Naive thymus-derived CD4-positive, alpha-beta T cell (primary cell): ENCODE measurements at regions not wholly inside any gene's neighbourhood (a gene's known extent, or its start where the extent isn't known, plus 50 kb on each side); places are given as distances from the start of the nearest gene placed in this dataset.

Experiments
- ATAC-seq: fragments of 150-1000 bp; cut with Tn5 transposase; 2 replicates; pipeline ENCODE4 v1.10.0; 2021; ENCODE audit warnings: mild to moderate bottlenecking, moderate library complexity
- CTCF ChIA-PET: fragments of 350-600 bp; sonication (Branson Sonifier 250); formaldehyde crosslinking; loops from one replicate; lab custom pipeline; 2021; ENCODE audit warnings: antibody characterized with exemption; lab: Charles Lee
- POLR2A ChIA-PET: fragments of 350-600 bp; sonication (Branson Sonifier 250); formaldehyde crosslinking; loops from one replicate; lab custom pipeline; 2021; ENCODE audit warnings: antibody characterized with exemption, inconsistent platforms; lab: Charles Lee
- DNase-seq, 9 donors: peaks; one replicate each; pipeline versions ENCODE4 v3.0.0 to v3.0.0-alpha.2; 2020 to 2022; ENCODE audit warnings: mixed read lengths in 1 of 9
- H3K27ac ChIP-seq: one replicate; pipeline ENCODE4 v1.7.0; 2013; ENCODE audit warnings: mild to moderate bottlenecking, low read depth, low read length, moderate library complexity
- H3K27me3 ChIP-seq, 2 donors: one replicate each; pipeline ENCODE4 v1.7.0; 2013; ENCODE audit warnings: low read length in 2 of 2, mild to moderate bottlenecking in 2 of 2, moderate library complexity in 2 of 2; ENCODE audit not compliant: control insufficient read depth in 2 of 2, insufficient read depth in 2 of 2
- H3K36me3 ChIP-seq, 3 experiments: 1 replicate in 2 of 3; 2 replicates in 1 of 3; pipeline ENCODE4 v1.7.0; 2013; ENCODE audit warnings: low read length in 3 of 3, mild to moderate bottlenecking in 3 of 3, moderate library complexity in 1 of 3; ENCODE audit not compliant: insufficient read depth in 3 of 3, control insufficient read depth in 2 of 3
- H3K4me1 ChIP-seq, 2 donors: one replicate each; pipeline ENCODE4 v1.7.0; 2013; ENCODE audit warnings: low read length in 2 of 2, mild to moderate bottlenecking in 2 of 2, moderate library complexity in 1 of 2; ENCODE audit not compliant: control insufficient read depth in 2 of 2, insufficient read depth in 2 of 2
- H3K4me3 ChIP-seq: 2 replicates; pipeline ENCODE4 v1.7.0; 2013; ENCODE audit warnings: mild to moderate bottlenecking, low read length
- H3K9me3 ChIP-seq, 3 experiments: 1 replicate in 2 of 3; 2 replicates in 1 of 3; pipeline ENCODE4 v1.7.0; 2013; ENCODE audit warnings: low read length in 3 of 3; ENCODE audit not compliant: control insufficient read depth in 2 of 3
- H3K27ac Mint-ChIP-seq, 9 donors: one replicate each; pipeline ENCODE4 v1.8.0; 2020 to 2022; ENCODE audit warnings: mixed read lengths in 9 of 9, mild to moderate bottlenecking in 8 of 9, moderate library complexity in 5 of 9, inconsistent platforms in 2 of 9
- H3K27me3 Mint-ChIP-seq, 5 donors: one replicate each; pipeline ENCODE4 v1.8.0; 2021 to 2022; ENCODE audit warnings: mixed read lengths in 5 of 5, mild to moderate bottlenecking in 1 of 5
- H3K36me3 Mint-ChIP-seq, 5 donors: one replicate each; pipeline ENCODE4 v1.8.0; 2020 to 2022; ENCODE audit warnings: mixed read lengths in 5 of 5, mild to moderate bottlenecking in 3 of 5, inconsistent platforms in 1 of 5
- H3K4me1 Mint-ChIP-seq, 7 donors: one replicate each; pipeline ENCODE4 v1.8.0; 2020 to 2022; ENCODE audit warnings: mixed read lengths in 7 of 7, mild to moderate bottlenecking in 3 of 7, inconsistent platforms in 1 of 7
- H3K4me3 Mint-ChIP-seq, 10 donors: one replicate each; pipeline ENCODE4 v1.8.0; 2020 to 2022; ENCODE audit warnings: mild to moderate bottlenecking in 10 of 10, mixed read lengths in 10 of 10, moderate library complexity in 6 of 10, inconsistent platforms in 2 of 10
- H3K9me3 Mint-ChIP-seq, 11 donors: one replicate each; pipeline ENCODE4 v1.8.0; 2020 to 2022; ENCODE audit warnings: mixed read lengths in 11 of 11, mild to moderate bottlenecking in 4 of 11, inconsistent platforms in 1 of 11, moderate library complexity in 1 of 11
- intact Hi-C, 2 donors: fragments of 100-400 bp; cut with micrococcal nuclease; formaldehyde crosslinking; loops; one replicate each; pipeline ENCODE4 v1.15.1; 2023

DNA sequence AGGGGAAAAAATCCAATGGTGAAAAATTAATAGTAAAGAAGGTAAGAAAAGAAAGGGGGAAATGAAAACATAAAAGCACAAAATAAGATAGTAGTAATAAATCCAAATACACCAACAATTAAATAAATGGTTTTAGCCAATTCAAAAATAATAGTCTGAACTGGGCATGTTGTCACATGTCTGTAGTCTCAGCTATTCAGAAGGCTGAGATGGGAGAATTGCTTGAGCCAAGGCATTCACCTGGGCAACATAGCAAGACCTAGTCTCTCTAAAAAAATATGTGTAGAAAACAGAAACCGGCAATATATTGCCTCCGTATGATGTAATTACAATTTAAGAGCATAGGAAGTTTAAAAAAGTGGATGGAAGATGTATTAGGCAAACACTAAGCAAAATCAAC, 311.3 kb upstream of the FERMT1 start:
- peaks cover 0 to 7% (median 0%) of the 10 kb centered on the region in 5 donors for H3K27me3 Mint-ChIP-seq
- DNase-seq (no peak), ATAC-seq (no peak)
- no peaks in the 10 kb centered on the region for H3K4me1 Mint-ChIP-seq
- Histone ChIP-seq H3K4me3 (no peak overlapping the region), H3K36me3 (no peaks in the 10 kb centered on the region), H3K9me3 (no peaks in the 10 kb centered on the region), H3K27ac (no peak overlapping the region), H3K4me1 (no peaks in the 10 kb centered on the region), H3K27me3 (no peaks in the 10 kb centered on the region)
- intact Hi-C loops: no loop called here
- no peaks in the 10 kb centered on the region for H3K36me3 Mint-ChIP-seq
- no peak overlapping the region for H3K4me3 Mint-ChIP-seq
- peaks cover 0 to 6% (median 2%) of the 10 kb centered on the region in 11 donors for H3K9me3 Mint-ChIP-seq
- no peak overlapping the region for H3K27ac Mint-ChIP-seq
- CTCF ChIA-PET: no interaction called here
- POLR2A ChIA-PET: no interaction called here

DNA sequence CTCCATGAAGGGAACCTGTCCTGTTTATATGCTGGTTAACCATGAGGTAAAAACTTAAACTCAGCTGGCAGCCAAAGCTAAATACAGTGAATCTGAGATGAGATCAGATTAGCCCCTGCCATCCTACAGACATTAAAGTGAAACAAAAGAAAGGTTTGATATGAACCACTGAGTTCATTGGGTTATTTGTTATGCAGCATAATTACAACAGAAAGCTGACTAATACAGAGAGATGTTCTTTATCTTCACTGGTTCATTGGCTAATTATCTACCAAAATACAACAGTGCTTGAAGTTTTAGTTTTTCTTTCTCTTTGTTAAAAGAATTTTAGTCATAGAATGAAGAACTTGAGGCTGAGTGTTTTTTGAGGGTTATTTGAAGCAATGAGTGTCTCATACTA, 307.6 kb upstream of the FERMT1 start:
- CTCF ChIA-PET: no interaction called here
- Mint-ChIP-seq H3K4me1 (no peaks in the 10 kb centered on the region), H3K27ac (no peak overlapping the region)

DNA sequence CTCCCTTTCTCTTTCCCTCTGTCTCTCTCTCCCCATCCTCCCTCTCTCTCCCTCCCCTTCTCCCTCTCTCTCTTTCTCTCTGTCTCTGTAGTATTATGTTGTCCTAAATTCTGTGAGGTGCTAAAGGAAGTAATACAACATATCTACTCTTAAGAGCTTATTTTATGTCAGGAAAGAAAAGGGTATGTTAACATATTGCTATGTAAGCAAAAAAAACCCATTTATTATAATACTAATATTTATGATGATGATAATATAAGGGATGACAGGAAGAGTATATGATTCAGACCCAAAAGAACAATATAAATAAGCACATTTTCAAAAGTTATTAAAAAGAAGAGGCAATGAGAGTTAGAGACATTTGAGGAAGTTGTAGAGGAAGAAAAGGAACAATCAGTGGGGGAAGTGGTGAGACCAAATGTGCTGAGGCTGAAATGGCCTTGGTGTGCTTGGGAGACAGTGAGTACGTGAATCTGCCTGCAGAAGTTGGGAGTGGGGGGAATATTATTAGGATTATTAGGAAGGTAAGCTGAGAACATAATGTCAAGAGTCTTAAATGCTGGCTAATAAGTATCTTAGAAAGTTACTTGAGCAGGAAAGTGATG, 303.6 kb upstream of the FERMT1 start:
- peaks cover 0 to 5% (median 0%) of the 10 kb centered on the region in 5 donors for H3K27me3 Mint-ChIP-seq
- H3K4me1 Mint-ChIP-seq: no peaks in the 10 kb centered on the region
- ATAC-seq (no peak), DNase-seq (no peak)
- Histone ChIP-seq H3K4me3 (no peak overlapping the region), H3K27ac (no peak overlapping the region), H3K27me3 (no peaks in the 10 kb centered on the region), H3K9me3 (no peaks in the 10 kb centered on the region), H3K4me1 (no peaks in the 10 kb centered on the region), H3K36me3 (no peaks in the 10 kb centered on the region)
- H3K4me3 Mint-ChIP-seq: no peak overlapping the region
- POLR2A ChIA-PET: no interaction called here
- H3K27ac Mint-ChIP-seq: no peak overlapping the region
- peaks cover 0 to 7% (median 3%) of the 10 kb centered on the region in 11 donors for H3K9me3 Mint-ChIP-seq
- H3K36me3 Mint-ChIP-seq: no peaks in the 10 kb centered on the region
- CTCF ChIA-PET: no interaction called here
- intact Hi-C loops: no loop called here

More for the DNA sequence above, 307.6 kb upstream of the FERMT1 start:
- intact Hi-C loops: no loop called here
- Histone ChIP-seq H3K27me3 (no peaks in the 10 kb centered on the region), H3K4me3 (no peak overlapping the region), H3K27ac (no peak overlapping the region), H3K36me3 (no peaks in the 10 kb centered on the region), H3K9me3 (no peaks in the 10 kb centered on the region), H3K4me1 (no peaks in the 10 kb centered on the region)
- POLR2A ChIA-PET: no interaction called here
- no peak for ATAC-seq
- no peaks in the 10 kb centered on the region for H3K36me3 Mint-ChIP-seq
- H3K4me3 Mint-ChIP-seq: no peak overlapping the region
- DNase-seq: no peak
- peaks cover 0 to 7% (median 0%) of the 10 kb centered on the region in 5 donors for H3K27me3 Mint-ChIP-seq
- peaks cover 0 to 7% (median 3%) of the 10 kb centered on the region in 11 donors for H3K9me3 Mint-ChIP-seq

DNA sequence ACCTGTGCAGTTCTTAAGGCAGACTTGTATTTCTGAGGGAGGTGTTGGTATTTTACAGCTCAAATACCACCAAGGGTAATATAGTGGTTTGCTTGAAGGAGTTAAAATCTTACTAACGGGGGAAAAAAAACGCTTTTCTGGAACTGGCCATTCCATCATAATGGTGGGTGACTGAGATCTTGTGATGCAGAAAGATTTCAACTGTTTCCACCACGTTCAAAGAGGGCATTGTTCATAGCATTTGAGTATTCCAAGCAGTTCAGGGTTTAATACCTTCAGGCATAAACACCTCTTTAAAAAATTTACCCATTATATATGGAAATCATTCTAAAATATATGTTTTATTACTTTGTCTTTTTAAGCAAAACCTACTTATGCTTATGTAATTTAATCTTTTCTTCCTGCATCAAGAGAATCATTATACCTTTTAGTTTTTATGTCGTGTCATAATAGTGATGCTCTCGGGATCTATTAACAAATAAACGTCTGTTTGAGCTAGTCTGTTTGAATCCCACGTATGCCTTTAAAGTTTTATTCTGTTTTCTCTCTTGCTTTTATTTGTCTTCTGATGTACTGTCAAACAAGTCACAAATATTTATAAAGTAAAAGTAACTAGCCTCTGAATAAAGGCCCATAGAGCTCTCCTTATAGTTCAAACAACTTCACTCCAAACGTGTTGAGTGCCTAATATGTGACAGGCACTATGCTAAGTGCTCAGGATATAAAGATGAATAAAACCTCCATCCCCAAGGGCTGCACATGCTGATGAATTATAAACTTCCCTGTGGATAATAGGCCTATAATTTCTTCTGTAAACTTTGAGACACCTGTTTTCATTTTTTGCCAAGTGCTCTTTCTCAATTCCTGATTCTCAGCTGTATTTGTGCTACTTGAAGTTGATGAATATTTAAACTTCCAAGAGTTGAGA, 298.8 kb upstream of the FERMT1 start:
- no peaks in the 10 kb centered on the region for H3K36me3 ChIP-seq
- intact Hi-C loops: no loop called here
- no peaks in the 10 kb centered on the region for H3K4me1 Mint-ChIP-seq
- ATAC-seq: no peak
- peaks cover 0 to 7% (median 5%) of the 10 kb centered on the region in 5 donors for H3K27me3 Mint-ChIP-seq
- no peak overlapping the region for H3K4me3 ChIP-seq
- H3K9me3 Mint-ChIP-seq: peaks cover 0 to 5% (median 2%) of the 10 kb centered on the region in 11 donors
- H3K9me3 ChIP-seq: no peaks in the 10 kb centered on the region
- ChIA-PET POLR2A (no interaction called here), CTCF (no interaction called here)
- H3K4me3 Mint-ChIP-seq: no peak overlapping the region
- no peaks in the 10 kb centered on the region for H3K36me3 Mint-ChIP-seq
- no peak overlapping the region for H3K27ac Mint-ChIP-seq
- no peaks in the 10 kb centered on the region for H3K27me3 ChIP-seq
- H3K4me1 ChIP-seq: no peaks in the 10 kb centered on the region
- DNase-seq: no peak
- H3K27ac ChIP-seq: no peak overlapping the region

DNA sequence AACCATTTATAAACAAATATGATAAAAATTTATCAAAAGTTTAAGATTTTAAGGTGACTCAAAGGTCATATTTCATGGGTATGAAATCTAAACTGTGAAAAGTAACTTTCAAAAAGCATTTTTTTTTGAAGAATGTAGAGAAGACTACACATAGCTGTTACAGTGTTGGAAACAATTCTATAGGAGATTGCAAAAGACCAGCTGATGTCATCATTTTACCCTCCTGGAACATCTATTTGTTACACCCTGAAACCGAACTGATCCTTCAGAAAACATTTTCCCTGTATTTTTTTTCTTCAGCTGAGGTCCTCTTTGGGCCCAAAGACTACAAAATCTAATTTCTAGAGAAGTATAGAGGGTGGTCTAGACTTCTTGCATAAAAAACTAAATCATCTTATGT, 297.5 kb upstream of the FERMT1 start:
- Mint-ChIP-seq H3K27me3 (peaks cover 0 to 7% (median 5%) of the 10 kb centered on the region in 5 donors), H3K27ac (no peak overlapping the region), H3K4me1 (no peaks in the 10 kb centered on the region), H3K4me3 (no peak overlapping the region), H3K36me3 (no peaks in the 10 kb centered on the region), H3K9me3 (peaks cover 0 to 5% (median 0%) of the 10 kb centered on the region in 11 donors)
- Histone ChIP-seq H3K27ac (no peak overlapping the region), H3K36me3 (no peaks in the 10 kb centered on the region), H3K4me3 (no peak overlapping the region), H3K27me3 (no peaks in the 10 kb centered on the region), H3K4me1 (no peaks in the 10 kb centered on the region), H3K9me3 (no peaks in the 10 kb centered on the region)
- CTCF ChIA-PET: no interaction called here
- ATAC-seq (no peak), DNase-seq (no peak)
- intact Hi-C loops: no loop called here
- POLR2A ChIA-PET: no interaction called here

DNA sequence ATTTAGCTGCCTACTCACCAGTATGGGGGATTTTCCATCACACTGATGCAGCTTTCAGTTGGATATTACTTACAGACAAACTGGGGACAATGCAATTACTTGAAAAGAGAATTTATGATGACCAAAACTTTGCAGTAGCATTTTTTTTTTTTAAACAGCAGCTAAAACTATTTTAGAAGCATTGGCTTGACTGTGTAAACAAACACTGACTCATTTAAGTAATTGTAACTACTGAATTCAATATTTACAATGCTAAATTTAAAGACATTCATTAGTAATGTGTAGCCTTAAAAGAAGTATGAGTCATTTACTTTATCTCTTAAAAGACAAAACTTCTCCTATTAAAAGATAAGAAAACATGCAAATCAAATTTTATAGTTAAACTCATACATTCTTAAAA, 295.9 kb upstream of the FERMT1 start:
- H3K36me3 Mint-ChIP-seq: no peaks in the 10 kb centered on the region
- no peaks in the 10 kb centered on the region for H3K4me1 Mint-ChIP-seq
- H3K27me3 ChIP-seq: no peaks in the 10 kb centered on the region
- H3K4me1 ChIP-seq: no peaks in the 10 kb centered on the region
- no peak overlapping the region for H3K27ac ChIP-seq
- no peaks in the 10 kb centered on the region for H3K9me3 ChIP-seq
- intact Hi-C loops: no loop called here
- H3K9me3 Mint-ChIP-seq: peaks cover 0 to 9% (median 2%) of the 10 kb centered on the region in 11 donors
- CTCF ChIA-PET: no interaction called here
- no peaks in the 10 kb centered on the region for H3K36me3 ChIP-seq
- DNase-seq (no peak), ATAC-seq (no peak)
- no peak overlapping the region for H3K4me3 Mint-ChIP-seq
- no peak overlapping the region for H3K4me3 ChIP-seq
- H3K27ac Mint-ChIP-seq: no peak overlapping the region
- POLR2A ChIA-PET: no interaction called here
- peaks cover 0 to 7% (median 5%) of the 10 kb centered on the region in 5 donors for H3K27me3 Mint-ChIP-seq
